ENCODE measurements at regions not wholly inside any gene's neighbourhood (a gene's known extent, or its start where the extent isn't known, plus 50 kb on each side); places are given as distances from the start of the nearest gene placed in this dataset.

DNA sequence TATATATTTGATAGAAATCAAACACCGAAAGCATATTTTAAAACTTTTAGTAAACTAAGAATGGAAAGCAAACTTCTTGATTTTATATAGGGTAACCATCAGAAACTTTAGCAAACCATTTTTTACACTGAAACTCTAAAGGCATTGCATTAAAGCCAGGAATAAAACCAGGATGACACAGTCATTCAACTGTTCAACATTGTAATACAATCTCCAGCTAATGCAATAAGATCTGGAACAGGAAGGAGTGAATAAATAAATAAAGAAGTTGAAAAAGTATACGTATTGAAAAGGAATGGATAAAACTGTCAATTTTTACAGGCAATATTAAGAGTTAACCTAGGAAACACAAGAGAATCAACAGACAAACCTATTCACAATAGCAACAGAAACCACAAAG, 181.9 kb upstream of the TTC14 start:
- no peaks in the 10 kb centered on the region for H3F3A ChIP-seq (ENCODE audit: insufficient read depth, low read length)
- no peak for TF ChIP-seq EZH2 (IDR thresholded peaks at IDR 0.05; ENCODE audit: borderline replicate concordance, low read length)
- TF ChIP-seq, protein P1, sequence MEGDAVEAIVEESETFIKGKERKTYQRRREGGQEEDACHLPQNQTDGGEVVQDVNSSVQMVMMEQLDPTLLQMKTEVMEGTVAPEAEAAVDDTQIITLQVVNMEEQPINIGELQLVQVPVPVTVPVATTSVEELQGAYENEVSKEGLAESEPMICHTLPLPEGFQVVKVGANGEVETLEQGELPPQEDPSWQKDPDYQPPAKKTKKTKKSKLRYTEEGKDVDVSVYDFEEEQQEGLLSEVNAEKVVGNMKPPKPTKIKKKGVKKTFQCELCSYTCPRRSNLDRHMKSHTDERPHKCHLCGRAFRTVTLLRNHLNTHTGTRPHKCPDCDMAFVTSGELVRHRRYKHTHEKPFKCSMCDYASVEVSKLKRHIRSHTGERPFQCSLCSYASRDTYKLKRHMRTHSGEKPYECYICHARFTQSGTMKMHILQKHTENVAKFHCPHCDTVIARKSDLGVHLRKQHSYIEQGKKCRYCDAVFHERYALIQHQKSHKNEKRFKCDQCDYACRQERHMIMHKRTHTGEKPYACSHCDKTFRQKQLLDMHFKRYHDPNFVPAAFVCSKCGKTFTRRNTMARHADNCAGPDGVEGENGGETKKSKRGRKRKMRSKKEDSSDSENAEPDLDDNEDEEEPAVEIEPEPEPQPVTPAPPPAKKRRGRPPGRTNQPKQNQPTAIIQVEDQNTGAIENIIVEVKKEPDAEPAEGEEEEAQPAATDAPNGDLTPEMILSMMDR (IDR thresholded peaks at IDR 0.05; ENCODE audit: low read length): no peak
- H3K36me3 ChIP-seq (ENCODE audit: insufficient read depth, low read length): no peaks in the 10 kb centered on the region
- no peak overlapping the region for H3K4me3 ChIP-seq (ENCODE audit: low read depth, low read length, poor library complexity, severe bottlenecking)
- H3K9me2 ChIP-seq (ENCODE audit: low read depth, low read length): no peaks in the 10 kb centered on the region
- no peaks in the 10 kb centered on the region for H4K20me1 ChIP-seq (ENCODE audit: insufficient read depth, low read length)
- H3K27me3 ChIP-seq (ENCODE audit: insufficient read depth, low read length): no peaks in the 10 kb centered on the region
- no peak overlapping the region for H3K9ac ChIP-seq (ENCODE audit: low read length)
- no peak overlapping the region for H3K27ac ChIP-seq (ENCODE audit: low read depth, low read length, poor library complexity, severe bottlenecking)
- no peak overlapping the region for H2AFZ ChIP-seq (ENCODE audit: low read length)
- H3K9me3 ChIP-seq (ENCODE audit: low read length): no peaks in the 10 kb centered on the region
- H3K4me1 ChIP-seq (ENCODE audit: insufficient read depth, low read length, severe bottlenecking): no peaks in the 10 kb centered on the region
- H3K79me2 ChIP-seq (ENCODE audit: insufficient read depth, low read length): no peaks in the 10 kb centered on the region
- H3K4me2 ChIP-seq (ENCODE audit: low read length): no peak overlapping the region

DNA sequence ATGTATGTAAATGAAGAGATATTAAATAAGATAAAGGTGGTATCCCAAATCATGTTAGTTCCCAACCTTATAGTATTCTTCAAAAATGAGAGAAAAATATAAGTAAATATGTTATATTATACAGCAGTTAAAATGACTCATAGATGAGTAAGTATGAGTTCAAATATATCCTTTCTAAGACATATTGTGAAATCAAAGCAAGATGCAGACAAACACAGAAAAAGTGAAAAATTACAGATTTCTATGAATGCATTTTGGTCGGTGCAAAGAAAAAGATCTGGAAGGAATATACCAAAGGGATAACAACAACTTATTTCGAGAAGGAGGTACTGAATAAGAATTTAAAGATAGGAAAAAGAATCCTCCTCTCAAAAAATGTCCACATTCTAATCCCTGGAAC, 181.2 kb upstream of the TTC14 start:
- H3K9me2 ChIP-seq (ENCODE audit: low read depth, low read length): no peaks in the 10 kb centered on the region
- H3K36me3 ChIP-seq (ENCODE audit: insufficient read depth, low read length): no peaks in the 10 kb centered on the region
- no peak overlapping the region for H3K4me2 ChIP-seq (ENCODE audit: low read length)
- no peak overlapping the region for H2AFZ ChIP-seq (ENCODE audit: low read length)
- H3K27ac ChIP-seq (ENCODE audit: low read depth, low read length, poor library complexity, severe bottlenecking): no peak overlapping the region
- H3K27me3 ChIP-seq (ENCODE audit: insufficient read depth, low read length): no peaks in the 10 kb centered on the region
- no peaks in the 10 kb centered on the region for H3F3A ChIP-seq (ENCODE audit: insufficient read depth, low read length)
- no peak overlapping the region for H3K4me3 ChIP-seq (ENCODE audit: low read depth, low read length, poor library complexity, severe bottlenecking)
- H4K20me1 ChIP-seq (ENCODE audit: insufficient read depth, low read length): no peaks in the 10 kb centered on the region
- TF ChIP-seq, protein P1 (IDR thresholded peaks at IDR 0.05; ENCODE audit: low read length): no peak
- TF ChIP-seq EZH2 (IDR thresholded peaks at IDR 0.05; ENCODE audit: borderline replicate concordance, low read length): no peak
- H3K79me2 ChIP-seq (ENCODE audit: insufficient read depth, low read length): no peaks in the 10 kb centered on the region
- no peak overlapping the region for H3K9ac ChIP-seq (ENCODE audit: low read length)
- no peaks in the 10 kb centered on the region for H3K4me1 ChIP-seq (ENCODE audit: insufficient read depth, low read length, severe bottlenecking)
- no peaks in the 10 kb centered on the region for H3K9me3 ChIP-seq (ENCODE audit: low read length)

DNA sequence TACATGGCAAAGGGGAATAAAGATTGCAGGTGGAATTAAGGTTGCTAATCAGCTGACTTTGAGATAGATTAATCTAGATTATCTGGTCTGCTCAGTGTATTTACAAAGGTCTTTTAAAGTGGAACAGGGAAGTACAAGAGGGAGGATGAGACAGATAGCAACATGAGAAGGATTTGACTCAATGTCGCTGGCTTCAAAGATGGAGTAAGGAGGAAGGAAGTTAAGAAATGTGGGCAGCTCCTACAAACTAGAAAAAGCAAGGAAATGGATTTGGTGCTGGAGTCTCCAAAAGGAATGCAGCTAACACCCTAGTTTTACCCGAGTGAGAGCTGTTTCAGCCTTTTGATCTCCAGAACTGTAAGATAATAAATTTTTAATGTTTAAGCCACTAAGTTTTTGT, 180.7 kb upstream of the TTC14 start:
- no peak overlapping the region for H3K9ac ChIP-seq (ENCODE audit: low read length)
- no peaks in the 10 kb centered on the region for H3K4me1 ChIP-seq (ENCODE audit: insufficient read depth, low read length, severe bottlenecking)
- no peaks in the 10 kb centered on the region for H4K20me1 ChIP-seq (ENCODE audit: insufficient read depth, low read length)
- no peak overlapping the region for H3K4me3 ChIP-seq (ENCODE audit: low read depth, low read length, poor library complexity, severe bottlenecking)
- H3K27me3 ChIP-seq (ENCODE audit: insufficient read depth, low read length): no peaks in the 10 kb centered on the region
- no peak overlapping the region for H2AFZ ChIP-seq (ENCODE audit: low read length)
- no peak overlapping the region for H3K4me2 ChIP-seq (ENCODE audit: low read length)
- H3K36me3 ChIP-seq (ENCODE audit: insufficient read depth, low read length): no peaks in the 10 kb centered on the region
- H3K9me2 ChIP-seq (ENCODE audit: low read depth, low read length): no peaks in the 10 kb centered on the region
- TF ChIP-seq, protein P1 (IDR thresholded peaks at IDR 0.05; ENCODE audit: low read length): no peak
- no peak for TF ChIP-seq EZH2 (IDR thresholded peaks at IDR 0.05; ENCODE audit: borderline replicate concordance, low read length)
- H3K27ac ChIP-seq (ENCODE audit: low read depth, low read length, poor library complexity, severe bottlenecking): no peak overlapping the region
- H3K9me3 ChIP-seq (ENCODE audit: low read length): no peaks in the 10 kb centered on the region
- H3F3A ChIP-seq (ENCODE audit: insufficient read depth, low read length): no peaks in the 10 kb centered on the region
- H3K79me2 ChIP-seq (ENCODE audit: insufficient read depth, low read length): no peaks in the 10 kb centered on the region

Measured in OCI-LY1 (cell line).